NK-92 (cell line): ENCODE measurements at regions not wholly inside any gene's neighbourhood (a gene's known extent, or its start where the extent isn't known, plus 50 kb on each side); places are given as distances from the start of the nearest gene placed in this dataset.
"Not testable (repeated sequence)": the region's sequence is repeated elsewhere in the genome, so short reads cannot be mapped to it uniquely, and the experiment has no call there.

Experiments used
- DNase-seq: peaks from one replicate; lab custom pipeline; 2025; ENCODE audit not compliant: unreplicated experiment; lab: John Stamatoyannopoulos, UW

DNA sequence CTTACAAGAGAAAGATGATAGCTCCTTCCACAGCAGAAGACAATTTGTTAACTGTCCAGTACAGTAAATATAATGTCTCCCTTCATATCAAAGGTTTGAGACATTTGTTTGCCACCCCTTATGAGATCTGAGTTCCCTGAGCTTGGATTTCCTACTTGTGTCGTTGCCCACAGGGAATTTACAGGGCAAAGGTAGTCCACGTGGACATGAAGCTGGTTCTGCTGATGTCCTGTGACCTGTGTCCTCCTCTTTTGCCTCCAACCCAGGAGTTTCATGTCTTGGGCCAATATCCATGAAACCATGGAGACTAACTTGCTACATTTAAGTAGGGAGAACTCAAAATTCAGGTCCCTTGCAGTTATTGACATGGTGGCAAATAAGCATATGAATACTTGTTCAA, 172.2 kb upstream of the KCTD7 start:
- DNase-seq = not testable (repeated sequence)

DNA sequence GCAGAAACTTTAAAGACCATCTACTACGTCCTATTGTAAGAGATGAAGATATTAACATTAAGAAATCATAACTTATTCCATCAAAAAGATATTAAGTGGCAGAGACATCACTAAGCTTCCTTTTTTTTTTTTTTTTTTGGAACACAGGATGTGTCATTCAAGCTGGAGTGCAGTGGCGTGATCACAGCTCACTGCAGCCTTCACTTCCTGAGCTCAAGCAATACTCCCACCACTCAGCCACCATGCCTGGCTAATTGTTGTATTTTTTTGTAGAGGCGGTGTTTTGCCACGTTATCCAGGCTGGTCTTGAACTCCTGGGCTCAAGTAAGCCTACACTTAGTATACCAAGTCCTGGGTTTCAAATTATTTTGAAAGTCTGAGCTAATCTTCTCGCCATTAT, 169.7 kb upstream of the KCTD7 start:
- DNase-seq = not testable (repeated sequence)

DNA sequence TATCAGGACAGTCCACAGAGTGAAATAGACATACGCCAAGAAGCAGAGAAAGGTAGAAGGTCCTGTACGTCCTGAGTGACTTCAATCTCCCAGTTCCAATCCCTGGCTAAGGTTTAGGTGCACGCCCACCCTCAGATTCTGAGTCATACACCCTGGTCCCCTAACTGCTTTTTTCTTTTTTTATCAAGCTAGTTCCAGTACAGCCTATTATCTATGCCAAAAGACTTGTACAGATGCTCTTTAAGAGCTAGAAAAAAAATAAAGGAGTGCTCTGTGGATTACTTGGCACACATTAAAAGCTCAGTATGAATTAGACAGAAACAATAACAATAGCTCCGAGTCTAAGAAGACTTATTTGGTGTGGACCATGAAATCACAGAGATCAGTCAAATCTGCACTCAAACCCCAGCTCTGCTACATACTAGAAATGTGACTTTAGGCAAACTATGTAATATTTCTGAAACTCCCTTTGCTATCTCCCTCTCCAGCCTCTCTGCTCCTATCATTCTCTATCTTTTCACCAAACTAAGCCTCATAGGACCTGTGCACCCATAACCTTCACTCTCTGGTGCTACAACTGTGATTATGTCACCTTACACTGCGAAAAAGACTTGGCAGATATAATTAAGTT, 168.8 kb upstream of the KCTD7 start:
- not testable (repeated sequence) for DNase-seq

DNA sequence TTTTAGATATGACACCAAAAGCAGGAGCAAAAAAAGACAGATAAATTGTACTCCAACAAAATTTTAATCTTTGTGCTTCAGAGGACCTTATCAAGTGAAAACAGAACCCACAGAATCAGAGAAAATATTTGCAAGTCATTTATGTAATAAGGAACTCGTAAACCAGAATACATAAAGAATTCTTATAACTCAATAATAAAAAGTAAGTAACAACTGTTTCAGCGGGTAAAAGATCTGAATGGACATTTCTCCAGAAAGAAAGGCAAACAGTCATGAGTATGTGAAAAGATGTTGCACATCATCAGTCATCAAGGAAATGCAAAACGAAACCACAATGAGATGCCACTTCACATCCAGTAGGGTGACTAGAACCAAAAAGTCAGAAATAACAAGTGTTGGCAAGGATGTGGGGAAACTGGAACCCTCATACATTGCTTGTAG, 167.7 kb upstream of the KCTD7 start:
- no peak for DNase-seq

DNA sequence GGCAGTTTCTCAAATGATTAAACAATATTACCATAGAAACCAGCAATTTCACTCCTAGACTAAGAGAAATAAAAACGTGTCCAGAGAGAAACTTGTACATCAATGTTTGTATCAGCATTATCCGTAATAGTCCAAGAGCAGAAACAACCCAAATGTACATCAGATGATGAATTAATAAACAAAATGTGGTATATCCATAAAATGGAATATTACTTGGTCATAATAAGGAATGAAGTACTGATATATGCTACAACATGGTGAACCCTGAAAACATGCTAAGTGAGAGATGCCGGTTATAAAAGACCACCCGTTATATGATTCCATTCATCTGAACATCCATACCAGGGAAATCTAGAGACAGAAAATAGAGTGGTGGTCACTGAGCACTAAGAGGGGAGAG, 167.3 kb upstream of the KCTD7 start:
- DNase-seq = not testable (repeated sequence)

DNA sequence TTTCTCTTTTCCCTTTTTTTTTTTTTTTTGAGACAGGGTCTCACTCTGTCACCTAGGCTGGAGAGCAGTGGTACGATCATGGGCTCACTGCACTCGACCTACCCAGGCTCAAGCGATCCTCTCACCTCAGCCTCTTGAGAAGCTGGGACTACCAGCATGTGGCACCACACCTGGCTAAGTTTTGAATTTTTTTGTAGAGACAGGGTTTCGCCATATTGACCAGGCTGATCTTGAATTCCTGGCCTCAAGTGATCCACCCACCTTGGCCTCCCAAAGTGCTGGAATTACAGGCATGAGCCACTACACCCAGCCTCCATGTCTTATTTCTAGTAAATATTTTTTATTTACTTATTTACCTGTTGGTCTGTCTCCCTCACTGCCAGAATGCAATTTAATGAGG, 165.8 kb upstream of the KCTD7 start:
- DNase-seq = not testable (repeated sequence)

DNA sequence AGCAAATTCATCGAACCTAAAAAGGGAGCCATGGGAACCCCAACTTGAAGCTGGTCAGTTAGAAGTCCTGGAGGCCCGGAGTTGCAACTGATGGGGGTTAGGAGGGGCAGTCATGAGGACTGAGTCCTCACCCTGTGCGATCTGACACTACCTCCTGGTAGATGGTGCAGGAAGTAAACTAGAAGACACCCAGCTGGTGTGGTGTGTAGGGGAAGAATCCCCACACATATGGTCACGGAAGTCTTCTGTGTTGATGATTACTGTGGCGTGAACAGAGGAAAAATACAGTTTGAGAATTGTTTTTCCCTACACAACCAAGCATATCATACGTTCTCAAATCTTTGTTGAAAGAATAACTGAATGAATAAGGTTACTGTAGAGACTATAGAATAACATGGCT, 164.6 kb upstream of the KCTD7 start:
- no peak for DNase-seq

DNA sequence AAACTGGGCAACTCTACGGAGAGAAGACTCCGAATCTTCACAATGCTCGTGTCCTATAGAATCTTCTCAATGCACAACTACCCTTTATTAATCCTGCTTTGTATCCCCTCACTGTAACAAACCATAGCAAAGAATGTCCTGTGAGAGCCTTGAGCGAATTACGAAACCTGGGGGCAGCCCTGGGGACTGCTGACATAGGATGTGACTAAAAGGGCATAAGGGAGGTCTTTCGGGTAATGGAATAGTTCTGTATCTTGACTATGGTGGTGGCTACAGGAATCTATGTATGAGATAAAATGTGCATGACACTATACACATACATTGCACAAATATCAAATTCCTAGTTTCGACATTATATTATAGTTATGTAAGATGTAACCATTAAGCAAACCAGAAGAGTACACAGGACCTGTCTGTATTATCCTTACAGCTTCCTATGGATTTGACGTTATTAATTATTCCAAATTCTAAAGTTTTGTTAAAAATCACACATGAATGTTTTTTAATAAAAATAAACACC, 162.5 kb upstream of the KCTD7 start:
- no peak for DNase-seq

DNA sequence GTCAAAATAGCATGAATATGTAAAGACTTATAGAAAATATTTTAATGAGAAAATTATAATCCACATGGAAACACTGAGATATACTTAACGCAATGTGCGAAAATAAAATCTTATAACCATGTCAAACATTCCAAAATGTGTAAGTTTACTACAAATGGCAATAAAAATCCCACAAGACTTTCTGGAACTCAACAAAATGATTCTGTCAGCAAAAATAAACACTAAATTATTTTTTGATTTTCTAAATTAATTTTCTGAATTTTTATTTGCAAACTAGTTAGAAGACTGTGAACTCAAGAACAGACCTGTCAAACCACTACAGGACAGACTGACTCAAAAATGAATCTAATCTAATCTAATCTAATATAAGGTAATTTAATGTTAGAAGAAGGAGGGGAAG, 160.8 kb upstream of the KCTD7 start:
- DNase-seq = no peak

DNA sequence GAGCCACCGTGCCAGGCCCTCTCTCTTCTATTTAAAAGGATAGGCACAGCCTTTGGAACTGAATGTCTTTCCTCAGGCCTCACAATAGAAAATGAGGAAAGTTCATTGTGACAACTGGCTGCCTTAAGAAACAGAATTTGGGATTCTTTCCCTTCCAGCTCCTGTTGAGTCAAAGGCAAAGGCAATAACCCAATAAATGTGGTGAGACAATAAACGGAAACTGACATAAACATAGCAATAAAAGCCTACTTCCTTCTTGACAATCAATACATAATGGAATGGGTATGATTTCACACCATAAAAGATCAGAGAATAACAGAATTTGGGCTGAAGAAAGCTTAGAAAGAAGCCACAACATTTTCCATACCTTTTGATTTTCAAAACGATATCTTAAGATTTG, 155.6 kb upstream of the KCTD7 start:
- DNase-seq = not testable (repeated sequence)

DNA sequence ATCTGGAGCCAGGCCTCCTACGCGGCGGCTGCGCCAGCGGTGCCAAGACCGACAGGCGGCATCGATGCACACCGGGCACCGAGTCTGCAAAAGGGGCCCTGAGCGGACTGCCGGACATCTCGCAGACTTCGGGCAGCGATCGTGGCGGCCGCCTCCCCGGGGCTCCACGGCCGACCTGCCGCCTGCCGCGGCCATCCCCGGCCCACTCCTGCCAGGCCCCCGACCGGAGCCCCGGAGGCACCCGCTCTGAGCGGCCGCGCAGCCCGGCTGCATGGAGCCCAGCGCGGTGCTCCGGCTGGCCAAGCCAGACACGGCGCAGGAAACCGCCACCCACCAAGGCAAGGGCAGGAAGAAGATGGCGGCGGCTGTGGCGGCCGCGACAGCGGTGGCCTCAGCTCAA, 154.2 kb upstream of the KCTD7 start:
- no peak for DNase-seq

DNA sequence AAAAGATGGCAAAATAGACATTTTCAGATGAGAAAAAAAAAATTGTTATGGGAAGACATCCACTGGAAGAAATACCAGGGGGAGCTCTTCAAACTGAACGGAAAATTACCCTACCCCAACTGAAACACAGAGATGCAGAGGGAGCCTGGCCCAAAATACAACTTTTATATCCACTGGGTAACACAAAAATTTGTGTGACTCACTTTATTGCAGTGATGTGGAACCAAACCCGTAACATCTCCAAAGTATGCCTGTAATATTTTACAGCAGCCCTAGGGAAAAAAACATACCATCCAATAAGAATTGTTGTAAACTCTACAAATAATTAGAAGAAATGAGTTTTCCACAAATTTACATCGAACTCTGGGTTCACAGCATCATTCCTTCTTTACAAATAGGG, 152.6 kb upstream of the KCTD7 start:
- DNase-seq = not testable (repeated sequence)

DNA sequence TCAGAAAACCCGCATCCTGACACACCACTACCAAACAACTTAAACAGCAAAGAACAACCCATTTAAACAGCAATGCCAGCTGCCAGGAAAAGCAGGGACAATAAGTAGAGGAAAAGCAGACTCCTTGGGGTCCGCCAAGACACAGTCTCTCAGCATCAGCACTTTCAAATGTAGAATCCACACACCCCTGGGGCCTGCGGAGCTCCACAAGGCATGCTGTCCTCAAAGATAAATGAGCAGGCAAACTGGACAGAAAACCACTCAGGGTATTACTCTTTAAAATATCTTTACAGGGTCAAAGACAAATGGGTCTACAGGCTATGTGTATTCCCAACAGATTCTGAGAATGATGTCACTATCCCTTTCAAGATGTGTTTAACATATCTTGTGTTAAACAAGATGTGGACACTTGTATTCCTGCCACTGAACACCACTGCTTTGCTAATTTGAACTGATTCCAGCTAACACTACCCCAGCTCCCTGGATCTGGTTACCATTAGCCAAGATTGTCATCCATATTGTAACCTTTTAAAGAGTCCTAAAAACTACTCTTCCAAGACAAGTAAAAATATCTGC, 150.8 kb upstream of the KCTD7 start:
- not testable (repeated sequence) for DNase-seq

DNA sequence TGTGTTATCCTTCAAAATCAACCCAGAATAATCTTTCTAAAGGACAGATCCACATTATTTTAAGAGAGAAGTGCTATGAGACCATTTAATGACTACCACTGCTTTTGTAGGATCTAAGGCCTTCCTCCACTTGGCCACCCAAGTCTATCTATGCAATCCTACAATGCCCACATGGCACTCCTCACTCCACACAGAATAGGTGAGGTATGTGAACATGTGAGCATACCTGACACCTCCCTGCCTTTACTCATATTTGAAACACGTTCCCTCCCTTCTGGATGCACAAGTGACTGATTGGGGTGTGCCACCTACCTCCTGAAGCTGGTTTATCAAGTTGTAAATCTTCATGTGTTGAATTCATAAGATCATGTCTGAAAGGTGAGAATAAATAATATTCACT, 147.5 kb upstream of the KCTD7 start:
- not testable (repeated sequence) for DNase-seq

DNA sequence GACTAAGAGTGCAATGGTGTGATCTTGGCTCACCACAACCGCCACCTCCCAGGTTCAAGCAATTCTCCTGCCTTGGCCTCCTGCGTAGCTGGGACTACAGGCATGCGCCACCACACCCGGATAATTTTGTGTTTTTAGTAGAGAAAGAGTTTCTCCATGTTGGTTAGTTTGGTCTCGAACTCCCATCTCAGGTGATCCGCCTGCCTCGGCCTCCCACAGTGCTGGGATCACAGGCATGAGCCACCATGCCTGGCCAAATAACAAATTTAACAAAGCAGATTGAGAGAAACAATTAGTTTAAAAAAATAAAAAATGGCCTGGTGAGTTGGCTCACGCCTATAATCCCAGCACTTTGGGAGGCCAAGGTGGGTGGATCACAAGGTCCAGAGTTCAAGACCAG, 139.6 kb upstream of the KCTD7 start:
- not testable (repeated sequence) for DNase-seq

DNA sequence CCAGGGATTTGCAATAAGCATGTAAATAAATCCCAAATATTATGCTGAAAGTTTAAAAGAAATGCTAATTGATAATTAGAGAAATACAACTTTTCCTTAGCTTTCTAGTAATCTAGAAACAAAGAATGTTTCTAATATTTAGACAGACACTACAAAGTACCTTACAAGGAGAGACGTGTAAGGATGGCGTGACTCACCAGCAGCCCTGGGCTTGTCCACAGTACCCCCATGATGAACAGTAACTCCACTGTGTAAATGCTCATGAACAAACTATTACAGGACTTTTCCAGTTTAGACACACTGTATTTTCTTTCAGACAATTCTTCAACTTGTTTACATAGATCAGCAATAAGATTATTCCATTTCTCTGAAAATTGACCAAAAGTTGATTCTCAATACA, 138.9 kb upstream of the KCTD7 start:
- not testable (repeated sequence) for DNase-seq

DNA sequence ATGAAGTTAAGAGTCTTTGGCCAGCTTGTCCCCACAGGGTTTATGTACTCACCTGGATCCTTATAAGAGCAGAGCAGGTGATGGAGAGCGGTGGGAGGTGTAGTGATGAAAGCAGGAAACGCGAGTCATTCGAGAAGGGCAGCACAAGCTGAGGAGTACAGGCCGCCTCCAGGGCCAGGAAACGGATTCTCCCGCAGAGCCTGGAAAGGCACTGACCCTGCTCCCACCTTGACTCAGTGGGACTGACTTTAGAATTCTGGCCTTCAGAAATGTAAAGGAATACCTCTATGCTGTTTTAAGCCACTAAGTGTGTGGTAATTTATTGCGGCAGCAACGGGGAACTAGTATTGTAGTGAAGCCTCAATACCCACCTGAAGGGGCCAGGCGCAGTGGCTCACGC, 137.7 kb upstream of the KCTD7 start:
- DNase-seq = not testable (repeated sequence)

DNA sequence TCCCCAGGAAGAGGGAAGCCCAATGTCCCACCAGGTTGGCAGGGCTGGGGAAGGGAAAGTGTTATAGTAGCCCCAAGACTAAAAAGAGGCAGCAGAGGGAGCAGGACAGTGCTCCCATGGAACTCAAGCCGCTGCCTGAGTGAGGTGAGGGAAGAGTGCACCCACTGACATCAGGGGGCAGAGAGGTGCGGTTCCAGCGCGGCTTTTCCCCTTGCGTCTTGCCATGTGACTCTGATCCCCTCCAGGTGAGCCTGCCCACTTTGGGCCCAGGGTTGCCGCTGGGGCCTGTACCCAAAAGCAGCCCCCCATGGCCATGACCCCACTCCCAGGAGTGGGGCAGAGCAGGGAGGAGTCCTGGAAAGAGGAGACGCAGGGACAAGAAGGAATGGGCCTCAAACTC, 136.3 kb upstream of the KCTD7 start:
- not testable (repeated sequence) for DNase-seq

DNA sequence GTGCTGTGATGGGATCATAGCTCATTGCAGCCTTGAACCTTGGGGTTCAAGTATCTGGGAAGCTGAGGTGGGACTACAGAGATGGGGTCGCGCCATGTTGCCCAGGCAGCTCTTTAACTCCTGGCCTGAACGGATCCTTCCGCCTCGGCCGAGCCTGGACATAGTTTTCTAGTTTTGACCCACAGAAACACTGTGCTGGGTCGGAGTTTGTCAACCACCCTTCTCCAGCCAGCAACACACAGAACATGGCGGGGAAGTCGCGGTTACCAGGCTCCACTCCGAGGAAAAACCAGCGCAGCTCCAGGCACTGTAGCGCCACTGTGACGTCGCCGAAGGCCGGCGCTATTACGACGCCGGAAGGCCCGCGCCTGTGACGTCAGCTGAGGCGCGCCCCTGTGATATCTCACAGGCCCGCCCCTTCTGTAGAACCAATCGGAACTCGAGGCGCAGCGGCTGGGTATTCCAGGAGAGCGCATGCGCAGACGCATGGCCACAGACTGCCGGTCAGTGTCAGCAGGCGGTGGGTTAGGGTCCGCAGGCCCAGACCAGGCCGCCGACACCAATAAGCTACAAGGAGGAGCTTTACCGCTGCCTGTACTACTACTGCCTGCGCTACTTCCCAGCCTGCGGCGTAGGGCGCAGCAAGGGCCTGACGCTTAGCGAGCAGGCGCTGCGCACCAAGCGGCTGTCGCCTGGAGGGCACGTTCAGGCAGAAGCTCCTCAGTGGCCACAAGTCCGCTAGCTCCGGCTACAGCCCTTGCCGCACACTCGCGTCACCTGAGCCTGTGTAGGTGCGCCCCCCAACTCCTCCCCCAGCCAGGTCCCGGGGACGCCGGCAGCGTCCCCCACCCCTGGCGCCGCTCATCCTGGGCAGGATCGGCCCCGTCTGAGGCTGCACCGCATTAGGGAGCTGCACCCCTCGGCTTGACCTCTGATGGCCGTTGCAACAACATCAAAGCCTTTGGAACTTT, 135.2 kb upstream of the KCTD7 start:
- peak; percentile 64 for DNase-seq

DNA sequence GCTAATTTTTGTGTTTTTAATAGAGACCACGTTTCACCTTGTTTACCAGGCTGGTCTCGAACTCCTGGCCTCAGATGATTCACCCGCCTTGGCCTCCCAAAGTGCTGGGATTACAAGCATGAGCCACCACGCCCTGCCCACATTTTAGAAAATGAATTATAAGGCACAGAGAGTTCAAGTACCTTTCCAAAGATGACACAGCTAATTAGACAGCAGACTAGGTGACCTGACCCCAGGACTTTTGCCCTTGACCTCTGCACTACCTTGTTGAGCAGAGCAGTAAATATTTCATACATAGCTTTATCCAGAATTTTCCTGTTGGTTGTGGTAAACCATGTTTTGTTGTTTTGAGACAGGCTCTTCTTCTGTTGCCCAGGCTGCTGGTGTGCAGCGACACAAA, 131.3 kb upstream of the KCTD7 start:
- no peak for DNase-seq

DNA sequence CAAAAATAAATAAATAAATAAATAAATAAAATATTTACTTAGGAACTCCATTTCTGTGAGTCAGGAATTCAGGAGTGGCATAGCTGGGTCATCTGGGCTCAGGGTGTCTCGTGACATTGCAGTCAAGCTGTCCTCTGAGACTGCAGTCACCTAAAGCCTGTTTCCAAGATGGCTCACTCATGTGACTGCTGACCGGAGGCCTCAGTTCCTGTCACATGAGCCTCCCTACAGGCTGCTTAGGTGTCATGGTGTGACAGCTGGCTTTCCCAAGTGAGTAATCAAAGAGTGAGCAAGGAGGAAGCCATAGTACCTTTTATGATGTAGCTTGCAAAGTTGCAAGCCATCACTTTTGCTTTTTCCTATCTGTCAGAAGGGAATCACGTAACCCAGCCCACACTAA, 128.6 kb upstream of the KCTD7 start:
- DNase-seq = no peak
